ENCODE measurements at regions not wholly inside any gene's neighbourhood (a gene's known extent, or its start where the extent isn't known, plus 50 kb on each side); places are given as distances from the start of the nearest gene placed in this dataset.

DNA sequence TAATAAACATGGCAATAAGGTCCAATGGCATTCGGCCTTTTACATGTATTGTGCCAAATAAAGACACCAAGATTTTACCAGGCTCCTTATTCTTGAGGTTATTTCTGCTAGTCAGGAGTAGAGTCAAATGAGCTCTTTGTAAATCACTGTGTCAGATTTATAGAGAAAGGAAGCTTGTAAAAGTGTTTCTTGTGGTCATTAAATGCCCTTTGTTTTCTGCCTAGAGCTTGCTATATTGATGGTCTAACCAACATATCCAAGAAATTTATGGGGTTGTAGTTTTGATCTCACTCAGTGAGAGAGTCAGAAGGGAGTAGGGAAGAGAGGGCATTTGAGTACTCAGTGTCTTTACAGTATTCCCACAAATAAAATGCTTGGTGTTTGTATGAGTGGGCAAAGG is 86.2 kb upstream of the FRMPD4 start:
- TF ChIP-seq, protein P1, sequence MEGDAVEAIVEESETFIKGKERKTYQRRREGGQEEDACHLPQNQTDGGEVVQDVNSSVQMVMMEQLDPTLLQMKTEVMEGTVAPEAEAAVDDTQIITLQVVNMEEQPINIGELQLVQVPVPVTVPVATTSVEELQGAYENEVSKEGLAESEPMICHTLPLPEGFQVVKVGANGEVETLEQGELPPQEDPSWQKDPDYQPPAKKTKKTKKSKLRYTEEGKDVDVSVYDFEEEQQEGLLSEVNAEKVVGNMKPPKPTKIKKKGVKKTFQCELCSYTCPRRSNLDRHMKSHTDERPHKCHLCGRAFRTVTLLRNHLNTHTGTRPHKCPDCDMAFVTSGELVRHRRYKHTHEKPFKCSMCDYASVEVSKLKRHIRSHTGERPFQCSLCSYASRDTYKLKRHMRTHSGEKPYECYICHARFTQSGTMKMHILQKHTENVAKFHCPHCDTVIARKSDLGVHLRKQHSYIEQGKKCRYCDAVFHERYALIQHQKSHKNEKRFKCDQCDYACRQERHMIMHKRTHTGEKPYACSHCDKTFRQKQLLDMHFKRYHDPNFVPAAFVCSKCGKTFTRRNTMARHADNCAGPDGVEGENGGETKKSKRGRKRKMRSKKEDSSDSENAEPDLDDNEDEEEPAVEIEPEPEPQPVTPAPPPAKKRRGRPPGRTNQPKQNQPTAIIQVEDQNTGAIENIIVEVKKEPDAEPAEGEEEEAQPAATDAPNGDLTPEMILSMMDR (IDR thresholded peaks at IDR 0.05): no peak
- TF ChIP-seq POLR2A (IDR thresholded peaks at IDR 0.05) (no peak), EP300 (IDR thresholded peaks at IDR 0.05) (no peak), POLR2AphosphoS5 (IDR thresholded peaks at IDR 0.05) (no peak)

Measured in gastroesophageal sphincter (tissue), 3 donors.